Suprapubic skin (tissue), 4 donors: ENCODE measurements at regions not wholly inside any gene's neighbourhood (a gene's known extent, or its start where the extent isn't known, plus 50 kb on each side); places are given as distances from the start of the nearest gene placed in this dataset.

ENCODE experiments used
- EP300 ChIP-seq: sonication (generic); formaldehyde crosslinking; IDR thresholded peaks from one replicate; pipeline ENCODE4 v1.6.1; 2017; ENCODE audit warnings: antibody characterized with exemption
- POLR2A ChIP-seq, 2 donors: fragments of 450-650 bp; IDR thresholded peaks; one replicate each; pipeline ENCODE4 v1.6.1; 2017; ENCODE audit warnings: antibody characterized with exemption in 2 of 2, mild to moderate bottlenecking in 2 of 2, moderate library complexity in 2 of 2
- POLR2AphosphoS5 ChIP-seq, 3 donors: sonication (generic); formaldehyde crosslinking; IDR thresholded peaks; one replicate each; pipeline ENCODE4 v1.6.1; 2017; ENCODE audit warnings: antibody characterized with exemption in 3 of 3
- TF ChIP-seq, protein P1 (sequence below), 2 donors: fragments of 200-600 bp in 1 of 2; fragments of 450-650 bp in 1 of 2; sonication (generic) in 1 of 2; IDR thresholded peaks; one replicate each; pipeline ENCODE4 v1.5.1; 2016 to 2019; ENCODE audit warnings: antibody characterized with exemption in 2 of 2, mild to moderate bottlenecking in 1 of 2, moderate library complexity in 1 of 2

- TF ChIP-seq, protein P1, sequence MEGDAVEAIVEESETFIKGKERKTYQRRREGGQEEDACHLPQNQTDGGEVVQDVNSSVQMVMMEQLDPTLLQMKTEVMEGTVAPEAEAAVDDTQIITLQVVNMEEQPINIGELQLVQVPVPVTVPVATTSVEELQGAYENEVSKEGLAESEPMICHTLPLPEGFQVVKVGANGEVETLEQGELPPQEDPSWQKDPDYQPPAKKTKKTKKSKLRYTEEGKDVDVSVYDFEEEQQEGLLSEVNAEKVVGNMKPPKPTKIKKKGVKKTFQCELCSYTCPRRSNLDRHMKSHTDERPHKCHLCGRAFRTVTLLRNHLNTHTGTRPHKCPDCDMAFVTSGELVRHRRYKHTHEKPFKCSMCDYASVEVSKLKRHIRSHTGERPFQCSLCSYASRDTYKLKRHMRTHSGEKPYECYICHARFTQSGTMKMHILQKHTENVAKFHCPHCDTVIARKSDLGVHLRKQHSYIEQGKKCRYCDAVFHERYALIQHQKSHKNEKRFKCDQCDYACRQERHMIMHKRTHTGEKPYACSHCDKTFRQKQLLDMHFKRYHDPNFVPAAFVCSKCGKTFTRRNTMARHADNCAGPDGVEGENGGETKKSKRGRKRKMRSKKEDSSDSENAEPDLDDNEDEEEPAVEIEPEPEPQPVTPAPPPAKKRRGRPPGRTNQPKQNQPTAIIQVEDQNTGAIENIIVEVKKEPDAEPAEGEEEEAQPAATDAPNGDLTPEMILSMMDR (IDR thresholded peaks at IDR 0.05): no peak
- TF ChIP-seq POLR2A (IDR thresholded peaks at IDR 0.05) (no peak), EP300 (no peak), POLR2AphosphoS5 (IDR thresholded peaks at IDR 0.05) (no peak)
These were observed 61.6 kb upstream of the IQSEC1 start for GRCh38 chr3:13134879-13135206.
